Thyroid gland (tissue), 4 donors: ENCODE measurements at regions not wholly inside any gene's neighbourhood (a gene's known extent, or its start where the extent isn't known, plus 50 kb on each side); places are given as distances from the start of the nearest gene placed in this dataset.

Experiments
- POLR2A ChIP-seq, 2 donors: fragments of 450-650 bp; IDR thresholded peaks; one replicate each; pipeline ENCODE4 v1.6.1; 2017; ENCODE audit warnings: antibody characterized with exemption in 2 of 2, mild to moderate bottlenecking in 2 of 2, moderate library complexity in 1 of 2
- TF ChIP-seq, protein P1 (sequence below), 6 experiments: fragments of 200-600 bp in 3 of 6; fragments of 450-650 bp in 3 of 6; sonication (generic) in 3 of 6; IDR thresholded peaks; one replicate each; pipeline ENCODE4 v1.5.1; 2016 to 2019; ENCODE audit warnings: antibody characterized with exemption in 6 of 6, mild to moderate bottlenecking in 2 of 6, inconsistent platforms in 1 of 6, moderate library complexity in 1 of 6

DNA sequence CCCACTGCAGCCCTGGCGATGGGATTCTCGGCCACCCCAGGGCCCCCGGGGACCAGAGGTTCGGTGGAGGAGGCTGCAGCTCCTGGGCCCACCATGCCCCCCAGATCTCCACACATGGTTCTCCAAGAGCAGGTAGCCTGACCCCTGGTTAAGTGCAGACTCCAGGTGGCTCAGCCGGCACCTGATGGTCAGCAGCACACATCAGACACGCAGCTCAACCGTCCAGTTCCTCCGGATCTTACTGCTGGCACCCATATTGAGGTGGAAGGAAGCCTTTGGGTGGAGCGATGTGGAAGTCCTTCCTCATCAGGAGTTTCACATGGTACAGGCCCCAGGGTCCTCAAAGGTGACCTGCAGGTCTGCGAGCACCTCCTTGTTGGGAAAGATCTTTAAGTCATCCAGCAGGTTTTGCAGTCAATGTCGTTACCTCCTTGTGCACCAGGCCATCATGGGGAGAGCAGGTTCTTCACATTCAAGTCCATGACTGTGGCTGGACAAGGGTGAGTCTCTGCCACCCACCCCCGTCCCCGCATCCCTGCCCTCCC is 74.2 kb upstream of the EEPD1 start:
- TF ChIP-seq, protein P1, sequence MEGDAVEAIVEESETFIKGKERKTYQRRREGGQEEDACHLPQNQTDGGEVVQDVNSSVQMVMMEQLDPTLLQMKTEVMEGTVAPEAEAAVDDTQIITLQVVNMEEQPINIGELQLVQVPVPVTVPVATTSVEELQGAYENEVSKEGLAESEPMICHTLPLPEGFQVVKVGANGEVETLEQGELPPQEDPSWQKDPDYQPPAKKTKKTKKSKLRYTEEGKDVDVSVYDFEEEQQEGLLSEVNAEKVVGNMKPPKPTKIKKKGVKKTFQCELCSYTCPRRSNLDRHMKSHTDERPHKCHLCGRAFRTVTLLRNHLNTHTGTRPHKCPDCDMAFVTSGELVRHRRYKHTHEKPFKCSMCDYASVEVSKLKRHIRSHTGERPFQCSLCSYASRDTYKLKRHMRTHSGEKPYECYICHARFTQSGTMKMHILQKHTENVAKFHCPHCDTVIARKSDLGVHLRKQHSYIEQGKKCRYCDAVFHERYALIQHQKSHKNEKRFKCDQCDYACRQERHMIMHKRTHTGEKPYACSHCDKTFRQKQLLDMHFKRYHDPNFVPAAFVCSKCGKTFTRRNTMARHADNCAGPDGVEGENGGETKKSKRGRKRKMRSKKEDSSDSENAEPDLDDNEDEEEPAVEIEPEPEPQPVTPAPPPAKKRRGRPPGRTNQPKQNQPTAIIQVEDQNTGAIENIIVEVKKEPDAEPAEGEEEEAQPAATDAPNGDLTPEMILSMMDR (IDR thresholded peaks at IDR 0.05): no peak
- no peak for TF ChIP-seq POLR2A (IDR thresholded peaks at IDR 0.05)
